Fibroblast of skin of abdomen (primary cell): ENCODE measurements at regions not wholly inside any gene's neighbourhood (a gene's known extent, or its start where the extent isn't known, plus 50 kb on each side); places are given as distances from the start of the nearest gene placed in this dataset.
"Not testable (repeated sequence)": the region's sequence is repeated elsewhere in the genome, so short reads cannot be mapped to it uniquely, and the experiment has no call there.

ENCODE experiments used
- DNase-seq: peaks from one replicate; pipeline ENCODE4 v3.0.0-alpha.2; 2013

DNA sequence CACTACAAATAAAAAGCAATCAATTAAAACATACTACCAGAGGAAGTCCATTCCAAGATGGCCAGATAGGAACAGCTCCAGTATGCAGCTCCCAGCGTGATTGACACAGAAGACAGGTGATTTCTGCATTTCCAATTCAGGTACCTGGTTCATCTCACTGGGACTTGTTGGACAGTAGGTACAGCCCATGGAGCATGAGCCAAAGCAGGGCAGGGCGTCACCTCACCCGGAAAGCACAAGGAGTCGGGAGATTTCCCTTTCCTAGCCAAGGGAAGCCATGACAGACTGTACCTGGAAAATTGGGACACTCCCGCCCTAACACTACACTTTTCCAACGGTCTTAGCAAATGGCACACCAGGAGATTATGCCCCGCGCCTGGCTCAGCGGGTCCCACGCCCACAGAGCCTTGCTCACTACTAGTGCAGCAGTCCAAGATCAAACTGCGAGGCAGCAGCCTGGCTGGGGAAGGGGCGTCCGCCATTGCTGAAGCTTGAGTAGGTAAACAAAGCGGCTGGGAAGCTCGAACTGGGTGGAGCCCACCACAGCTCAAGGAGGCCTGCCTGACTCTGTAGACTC lies 106.0 kb downstream of the BUD13 start:
- DNase-seq: not testable (repeated sequence)

GRCh38 chr11:116665523-116665922 lies 107.3 kb downstream of the BUD13 start:
- DNase-seq: no peak

- no peak for DNase-seq
Measured at GRCh38 chr11:116661056-116661455, 111.7 kb downstream of the BUD13 start.

DNA sequence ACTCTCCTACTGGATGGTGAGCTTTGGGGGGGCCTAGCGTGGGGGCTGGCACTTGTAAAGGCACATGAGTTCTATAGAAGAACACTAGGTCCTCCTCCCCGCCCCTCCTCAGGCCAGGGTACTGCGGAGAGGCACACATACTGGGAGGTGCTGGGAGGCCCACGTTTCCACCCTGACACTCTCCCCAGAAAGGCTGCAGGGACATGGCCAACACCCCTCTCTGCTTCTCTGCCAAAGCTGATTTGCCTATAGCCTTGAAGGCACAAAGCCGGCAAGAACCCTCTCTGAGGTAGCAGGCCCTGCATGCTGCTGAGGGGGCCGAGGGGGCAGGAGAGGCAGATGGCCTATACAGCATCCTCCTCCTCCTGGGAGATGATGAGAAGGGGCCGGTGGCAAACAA lies 112.8 kb downstream of the BUD13 start:
- DNase-seq: no peak

- DNase-seq: no peak
Measured at GRCh38 chr11:116658876-116659535, 113.8 kb downstream of the BUD13 start.

- no peak for DNase-seq
Measured at GRCh38 chr11:116657842-116658825, 114.7 kb downstream of the BUD13 start.

GRCh38 chr11:116656011-116656410 lies 116.8 kb downstream of the BUD13 start:
- no peak for DNase-seq

DNA sequence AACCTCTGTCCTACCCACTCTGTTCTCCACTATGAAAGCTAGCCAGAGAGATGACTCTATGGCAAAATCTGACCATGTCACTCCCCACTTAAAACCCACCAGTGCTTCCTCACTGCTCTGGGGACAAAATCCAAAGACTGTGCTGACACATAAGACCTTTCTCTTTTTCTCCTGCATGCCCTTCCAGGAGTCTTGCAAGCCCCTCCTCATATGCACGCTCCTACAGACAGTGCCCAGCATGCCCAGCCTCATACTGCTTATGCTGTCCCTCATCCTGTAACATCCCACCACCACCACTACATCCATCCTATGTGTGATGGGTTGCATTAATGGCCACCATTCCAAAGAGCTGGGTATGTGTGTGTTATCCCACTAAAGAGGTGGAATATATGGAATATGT lies 118.3 kb downstream of the BUD13 start:
- no peak for DNase-seq

GRCh38 chr11:116653206-116653605 lies 119.6 kb downstream of the BUD13 start:
- DNase-seq: no peak

- DNase-seq: no peak
Measured at GRCh38 chr11:116651737-116652237, 121.0 kb downstream of the BUD13 start.

DNA sequence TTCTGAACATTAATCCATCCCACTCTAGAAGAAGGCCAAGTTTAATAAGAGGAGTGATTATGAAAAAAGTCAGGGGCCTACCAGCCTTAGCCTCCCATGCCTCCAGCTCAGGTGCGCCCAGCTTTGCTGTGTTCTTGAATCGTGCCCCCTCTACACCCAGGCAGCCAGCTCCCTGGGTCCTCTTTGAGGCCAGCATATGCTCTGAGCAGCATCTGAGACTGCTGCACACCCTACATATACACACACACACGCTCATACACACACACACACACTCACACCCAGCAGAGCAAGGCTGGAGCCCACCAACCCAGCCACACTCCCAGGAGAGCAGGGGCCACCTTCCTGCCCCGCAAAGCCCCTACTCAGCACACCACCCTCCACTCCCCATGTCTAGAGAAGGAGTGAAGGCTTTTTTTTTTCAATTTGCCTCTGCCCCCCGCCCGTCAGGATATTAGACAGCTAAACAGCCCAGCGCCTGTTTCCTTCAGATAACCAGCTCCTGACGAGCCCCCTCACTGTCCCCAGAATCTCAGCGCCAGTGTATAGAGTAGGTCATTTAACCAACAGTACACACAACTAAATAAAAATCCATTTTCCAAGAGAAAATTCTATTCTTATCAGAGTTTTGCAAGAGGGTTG lies 121.6 kb downstream of the BUD13 start:
- DNase-seq: no peak

DNA sequence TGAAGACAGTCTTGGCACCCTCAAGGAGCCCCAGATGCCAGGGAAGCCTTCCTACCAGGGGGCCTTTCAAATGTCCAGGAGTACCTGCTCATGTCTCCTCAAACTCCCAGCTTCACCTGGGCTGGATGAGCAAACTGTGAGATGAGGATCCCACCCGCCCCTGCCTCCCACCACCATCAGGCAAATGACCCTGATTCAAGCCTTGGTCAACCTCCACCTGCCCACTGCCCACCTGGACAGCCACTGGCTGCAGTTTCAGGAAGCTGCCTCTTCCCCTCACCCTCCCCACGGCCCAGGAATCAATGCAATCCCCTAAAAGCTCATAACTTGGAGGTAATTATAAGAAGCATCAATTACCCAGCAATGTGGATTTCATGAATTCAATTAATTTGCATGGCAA lies 122.7 kb downstream of the BUD13 start:
- no peak for DNase-seq

DNA sequence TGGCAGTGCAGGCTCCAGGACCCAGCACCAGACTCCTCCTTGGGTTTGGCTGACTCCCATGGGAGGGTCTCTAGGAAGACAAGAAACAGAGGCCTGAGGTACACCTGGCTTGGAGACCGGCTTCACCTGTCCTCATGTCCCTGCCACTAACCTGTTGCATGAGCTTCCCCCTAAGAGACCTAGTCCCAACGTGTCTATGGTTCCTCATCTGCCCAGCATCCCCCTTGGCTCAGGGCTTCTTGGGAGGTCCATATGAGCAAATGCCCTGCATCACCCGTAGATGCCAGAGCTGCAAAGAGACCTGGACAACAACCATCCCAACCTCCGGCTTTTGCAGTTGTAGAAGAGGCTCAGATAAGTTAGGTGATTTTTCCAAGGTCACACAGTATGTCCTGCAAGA lies 123.5 kb downstream of the BUD13 start:
- DNase-seq: no peak

DNA sequence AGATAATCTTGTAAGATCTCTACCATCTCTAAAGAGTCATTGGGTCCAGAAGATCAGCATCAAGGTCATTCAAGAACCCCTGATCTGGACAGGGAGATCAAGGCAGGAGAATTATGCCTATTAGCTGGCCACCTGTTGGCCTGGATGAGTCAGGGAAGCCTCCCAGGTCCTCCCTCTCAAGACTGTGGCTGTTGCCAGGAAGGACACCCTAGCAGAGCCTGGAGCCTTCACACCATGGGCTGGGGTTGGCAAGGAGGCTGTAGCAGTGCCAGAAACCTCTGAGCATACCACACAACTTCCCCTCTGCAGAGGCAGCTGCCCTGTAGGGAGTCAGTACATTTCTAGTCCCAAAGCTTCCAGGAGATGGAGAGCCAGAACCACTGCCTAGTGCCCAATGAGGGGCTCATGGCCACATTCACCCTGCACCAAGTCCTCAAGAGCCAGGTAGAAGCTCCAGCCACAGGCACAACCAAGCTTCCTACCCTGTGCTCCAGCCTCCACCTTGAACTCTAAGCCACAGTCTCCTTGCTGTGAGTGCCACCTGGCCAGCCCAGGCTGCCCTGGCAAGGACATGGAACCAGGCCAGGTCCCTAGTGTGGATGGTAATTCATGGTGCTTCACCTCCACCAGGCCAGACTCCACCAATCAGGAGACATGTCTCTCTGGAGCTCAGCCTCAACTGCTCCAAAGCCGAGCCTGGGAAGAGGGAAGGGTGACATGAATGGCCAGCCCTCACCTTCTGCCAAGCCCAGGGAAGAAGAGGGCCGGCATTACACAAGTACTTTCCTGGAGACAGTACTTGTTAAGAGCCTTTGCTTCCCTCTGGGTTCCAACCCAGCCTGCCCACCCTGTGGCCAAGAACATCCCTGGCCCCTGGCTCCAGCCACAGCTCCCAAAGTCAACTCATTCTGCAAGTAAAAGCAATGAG lies 124.3 kb downstream of the BUD13 start:
- no peak for DNase-seq

GRCh38 chr11:116647305-116648080 lies 125.3 kb downstream of the BUD13 start:
- no peak for DNase-seq

DNA sequence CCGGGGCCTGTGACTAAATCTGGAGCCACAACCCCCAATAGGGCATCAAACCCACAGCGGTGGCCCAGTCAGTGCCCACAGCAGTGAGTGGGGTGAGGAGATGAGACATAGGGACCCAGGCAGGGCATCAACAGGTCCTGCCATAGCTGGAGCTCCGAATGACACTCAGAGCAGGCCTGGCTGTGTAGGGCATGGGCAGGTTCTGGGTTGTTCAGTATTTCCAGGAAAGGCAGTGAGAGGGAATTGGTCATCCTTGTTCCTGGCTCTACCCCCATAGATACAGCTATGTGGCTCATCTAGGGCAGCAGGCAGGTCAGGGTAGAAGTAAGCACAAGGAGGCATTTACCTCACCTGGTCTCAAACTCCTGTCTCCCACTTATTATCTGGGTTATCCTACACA lies 126.6 kb downstream of the BUD13 start:
- no peak for DNase-seq

- DNase-seq: no peak
Measured at GRCh38 chr11:116644941-116645305, 127.9 kb downstream of the BUD13 start.

GRCh38 chr11:116644201-116644940 lies 128.4 kb downstream of the BUD13 start:
- no peak for DNase-seq

GRCh38 chr11:116643521-116643920 lies 129.3 kb downstream of the BUD13 start:
- no peak for DNase-seq

DNA sequence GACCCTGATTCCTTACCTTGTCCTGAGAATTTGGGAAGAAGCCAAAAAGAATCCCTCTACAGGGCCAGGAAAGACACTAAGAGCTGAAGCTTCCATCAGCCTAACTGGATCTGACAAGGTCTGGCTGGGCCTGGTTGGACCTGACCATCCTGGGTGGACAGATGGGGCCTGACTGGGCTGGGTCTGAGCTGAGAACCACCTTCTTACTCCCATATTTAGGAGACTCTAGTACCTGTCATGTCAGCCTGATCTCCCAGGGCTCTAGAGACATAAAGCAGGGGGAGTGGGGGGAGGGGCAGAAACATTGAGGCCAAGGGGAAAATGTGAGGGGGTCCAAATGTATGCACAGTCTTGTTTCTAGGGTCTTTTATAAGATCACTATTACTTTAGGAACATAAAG lies 129.9 kb downstream of the BUD13 start:
- no peak for DNase-seq
